ENCODE measurements at regions not wholly inside any gene's neighbourhood (a gene's known extent, or its start where the extent isn't known, plus 50 kb on each side); places are given as distances from the start of the nearest gene placed in this dataset.

GRCh38 chr4:110381784-110382183, 94.2 kb upstream of the ENPEP start:
- H3K27me3 ChIP-seq (ENCODE audit: insufficient read depth, poor library complexity, severe bottlenecking) = no peaks in the 10 kb centered on the region
- no peaks in the 10 kb centered on the region for H3K9me3 ChIP-seq (ENCODE audit: severe bottlenecking)
- no peaks in the 10 kb centered on the region for H3K4me1 ChIP-seq (ENCODE audit: insufficient read depth, poor library complexity, severe bottlenecking)
- no peaks in the 10 kb centered on the region for H3K36me3 ChIP-seq (ENCODE audit: low read depth)
- no peak for ATAC-seq (ENCODE audit: low read depth)
- no peak overlapping the region for H3K27ac ChIP-seq (ENCODE audit: poor library complexity, severe bottlenecking)
- DNase-seq (ENCODE audit: low spot score) = no peak
- H3K4me3 ChIP-seq (ENCODE audit: severe bottlenecking) = no peak overlapping the region
- TF ChIP-seq CTCF (IDR thresholded peaks at IDR 0.05; ENCODE audit: poor library complexity, severe bottlenecking) = no peak

GRCh38 chr4:110372485-110372884, 103.5 kb upstream of the ENPEP start:
- H3K36me3 ChIP-seq (ENCODE audit: low read depth) = no peaks in the 10 kb centered on the region
- TF ChIP-seq CTCF (IDR thresholded peaks at IDR 0.05; ENCODE audit: poor library complexity, severe bottlenecking) = no peak
- no peak for ATAC-seq (ENCODE audit: low read depth)

GRCh38 chr4:110371016-110371770, 104.8 kb upstream of the ENPEP start:
- Histone ChIP-seq H3K27me3 (ENCODE audit: insufficient read depth, poor library complexity, severe bottlenecking) (no peaks in the 10 kb centered on the region), H3K4me3 (ENCODE audit: severe bottlenecking) (no peak overlapping the region), H3K36me3 (ENCODE audit: low read depth) (no peaks in the 10 kb centered on the region), H3K27ac (ENCODE audit: poor library complexity, severe bottlenecking) (no peak overlapping the region), H3K9me3 (ENCODE audit: severe bottlenecking) (no peaks in the 10 kb centered on the region), H3K4me1 (ENCODE audit: insufficient read depth, poor library complexity, severe bottlenecking) (no peaks in the 10 kb centered on the region)
- ATAC-seq (ENCODE audit: low read depth) = no peak
- no peak for DNase-seq (ENCODE audit: low spot score)
- no peak for TF ChIP-seq CTCF (IDR thresholded peaks at IDR 0.05; ENCODE audit: poor library complexity, severe bottlenecking)

More at GRCh38 chr4:110372485-110372884, 103.5 kb upstream of the ENPEP start:
- Histone ChIP-seq H3K4me1 (ENCODE audit: insufficient read depth, poor library complexity, severe bottlenecking) (no peaks in the 10 kb centered on the region), H3K4me3 (ENCODE audit: severe bottlenecking) (no peak overlapping the region), H3K27ac (ENCODE audit: poor library complexity, severe bottlenecking) (no peak overlapping the region), H3K9me3 (ENCODE audit: severe bottlenecking) (no peaks in the 10 kb centered on the region), H3K27me3 (ENCODE audit: insufficient read depth, poor library complexity, severe bottlenecking) (no peaks in the 10 kb centered on the region)
- no peak for DNase-seq (ENCODE audit: low spot score)

- Histone ChIP-seq H3K27me3 (ENCODE audit: insufficient read depth, poor library complexity, severe bottlenecking) (no peaks in the 10 kb centered on the region), H3K4me1 (ENCODE audit: insufficient read depth, poor library complexity, severe bottlenecking) (no peaks in the 10 kb centered on the region), H3K36me3 (ENCODE audit: low read depth) (no peaks in the 10 kb centered on the region), H3K4me3 (ENCODE audit: severe bottlenecking) (no peak overlapping the region), H3K9me3 (ENCODE audit: severe bottlenecking) (no peaks in the 10 kb centered on the region), H3K27ac (ENCODE audit: poor library complexity, severe bottlenecking) (no peak overlapping the region)
- DNase-seq (ENCODE audit: low spot score) (no peak), ATAC-seq (ENCODE audit: low read depth) (no peak)
- TF ChIP-seq CTCF (IDR thresholded peaks at IDR 0.05; ENCODE audit: poor library complexity, severe bottlenecking) = no peak
Observed at GRCh38 chr4:110368409-110368808, 107.5 kb upstream of the ENPEP start.

GRCh38 chr4:110367156-110367555, 108.8 kb upstream of the ENPEP start:
- no peak for TF ChIP-seq CTCF (IDR thresholded peaks at IDR 0.05; ENCODE audit: poor library complexity, severe bottlenecking)
- no peaks in the 10 kb centered on the region for H3K27me3 ChIP-seq (ENCODE audit: insufficient read depth, poor library complexity, severe bottlenecking)
- no peaks in the 10 kb centered on the region for H3K9me3 ChIP-seq (ENCODE audit: severe bottlenecking)
- no peaks in the 10 kb centered on the region for H3K36me3 ChIP-seq (ENCODE audit: low read depth)
- DNase-seq (ENCODE audit: low spot score) (no peak), ATAC-seq (ENCODE audit: low read depth) (no peak)
- no peak overlapping the region for H3K4me3 ChIP-seq (ENCODE audit: severe bottlenecking)
- no peak overlapping the region for H3K27ac ChIP-seq (ENCODE audit: poor library complexity, severe bottlenecking)
- H3K4me1 ChIP-seq (ENCODE audit: insufficient read depth, poor library complexity, severe bottlenecking) = no peaks in the 10 kb centered on the region
